GM19395 (cell line): ENCODE measurements at regions not wholly inside any gene's neighbourhood (a gene's known extent, or its start where the extent isn't known, plus 50 kb on each side); places are given as distances from the start of the nearest gene placed in this dataset.

Experiments used
- ATAC-seq: cut with Tn5 transposase; IDR thresholded peaks from one replicate; pipeline ENCODE4 v1.9.1; 2021; ENCODE audit warnings: mild to moderate bottlenecking, moderate library complexity; ENCODE audit not compliant: unreplicated experiment

DNA sequence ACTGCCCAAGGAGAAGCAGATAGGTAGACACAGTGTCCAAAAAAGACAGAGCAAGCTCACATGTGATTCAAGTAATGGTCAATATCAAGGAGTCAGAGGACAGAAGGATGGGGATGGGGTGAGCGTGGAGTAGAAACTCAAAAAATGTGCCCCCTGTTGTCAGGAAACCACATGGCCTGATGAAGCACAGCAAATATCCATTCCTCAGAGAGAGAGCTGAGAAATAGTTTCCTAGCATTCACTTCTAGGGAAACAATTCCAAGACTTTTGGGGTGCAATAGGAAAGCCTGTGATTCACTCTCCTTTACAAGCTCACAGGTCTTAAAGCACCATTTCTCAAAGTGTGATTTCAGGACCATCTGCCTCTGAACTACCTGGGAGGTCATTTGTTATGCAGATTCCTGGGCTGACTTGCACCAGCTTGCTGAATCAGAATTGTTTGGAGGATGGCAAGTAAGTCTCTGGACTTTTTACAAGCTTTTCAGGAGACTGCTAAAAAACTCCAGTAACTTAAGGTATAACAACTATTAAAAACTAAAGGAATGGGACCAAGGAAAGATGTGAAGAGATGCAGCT lies 432.8 kb downstream of the HDGFL1 start:
- ATAC-seq, result no peak

DNA sequence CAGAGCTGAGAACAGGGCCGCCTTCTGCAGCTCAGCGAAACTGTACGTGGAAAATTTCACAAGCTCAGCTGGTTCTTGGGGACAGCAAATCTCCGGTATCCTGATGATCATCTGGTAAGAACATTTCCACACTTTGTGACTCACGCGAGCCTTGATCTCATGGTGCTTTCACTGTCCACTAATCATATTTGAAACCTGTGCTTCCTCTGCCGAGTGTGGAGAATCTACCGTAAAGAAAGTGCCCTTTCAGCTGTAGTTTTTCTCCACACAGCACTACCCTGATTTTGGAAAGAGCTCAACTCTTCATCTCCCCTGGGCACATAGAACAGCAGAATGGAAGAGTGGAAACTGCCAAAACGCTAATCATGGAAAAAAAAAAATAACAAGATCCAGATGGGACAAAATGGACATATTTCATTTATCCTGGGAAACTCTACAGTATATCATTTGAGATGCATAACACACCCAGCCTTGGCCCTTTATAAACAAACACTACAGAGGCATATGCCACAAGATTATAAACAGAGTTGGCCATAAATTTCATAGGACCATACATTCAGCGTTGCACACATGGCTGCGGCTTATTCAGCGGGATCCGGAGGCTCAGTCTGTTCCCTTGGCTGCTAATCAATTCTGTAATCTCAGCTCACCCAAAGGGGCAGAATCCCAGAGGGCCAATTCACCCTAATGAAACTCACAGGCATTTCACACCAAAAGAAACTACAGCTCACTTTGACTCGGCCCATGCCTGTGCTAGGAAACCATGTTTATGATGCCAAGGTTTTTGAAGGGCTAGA lies 434.5 kb downstream of the HDGFL1 start:
- no peak for ATAC-seq

DNA sequence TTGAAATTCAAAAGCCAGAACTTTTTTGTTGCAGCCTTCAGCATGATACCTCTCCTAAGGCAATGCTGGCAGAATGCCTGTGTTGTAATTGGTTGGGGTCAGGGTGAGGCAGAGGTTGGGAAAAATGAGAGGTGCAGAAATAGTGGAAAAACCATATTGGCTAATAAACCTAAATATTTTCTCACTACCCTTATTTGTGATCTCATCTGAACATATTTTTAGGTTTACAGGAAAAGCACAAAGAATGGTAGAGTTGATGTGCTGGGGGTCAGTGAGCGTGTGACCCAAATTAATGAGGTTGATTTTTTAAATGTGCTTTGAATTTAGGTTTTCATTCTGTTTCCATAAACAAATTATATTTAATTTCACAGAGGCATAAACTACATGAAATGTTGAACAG lies 437.3 kb downstream of the HDGFL1 start:
- ATAC-seq, result no peak

DNA sequence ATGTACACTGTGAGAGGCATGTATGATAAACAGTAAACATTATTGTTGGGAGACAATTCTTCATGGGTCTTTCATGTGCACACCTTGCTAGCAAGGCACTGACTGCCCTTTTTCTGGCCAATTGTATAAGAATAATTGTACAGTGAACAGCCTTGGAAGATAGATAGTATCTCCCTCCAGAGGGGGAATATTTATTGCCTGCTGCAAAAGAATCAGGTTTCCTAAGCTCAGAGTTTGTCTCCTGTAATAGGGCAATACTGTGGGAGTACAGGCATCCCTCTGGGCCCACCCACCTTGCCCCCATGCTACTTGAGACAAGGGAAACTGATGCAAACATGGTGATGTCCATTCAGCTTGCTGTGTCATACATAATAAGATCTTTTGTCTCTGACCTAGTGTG lies 442.2 kb downstream of the HDGFL1 start:
- ATAC-seq, result no peak

GRCh38 chr6:23013776-23014175 lies 444.4 kb downstream of the HDGFL1 start:
- ATAC-seq, result no peak

GRCh38 chr6:23016696-23017095 lies 447.3 kb downstream of the HDGFL1 start:
- no peak for ATAC-seq

- no peak for ATAC-seq
Measured at GRCh38 chr6:23021487-23021886, 452.1 kb downstream of the HDGFL1 start.

GRCh38 chr6:23027281-23027680 lies 457.9 kb downstream of the HDGFL1 start:
- no peak for ATAC-seq

GRCh38 chr6:23031986-23032385 lies 462.6 kb downstream of the HDGFL1 start:
- no peak for ATAC-seq

- no peak for ATAC-seq
Measured at GRCh38 chr6:23034926-23035325, 465.6 kb downstream of the HDGFL1 start.

DNA sequence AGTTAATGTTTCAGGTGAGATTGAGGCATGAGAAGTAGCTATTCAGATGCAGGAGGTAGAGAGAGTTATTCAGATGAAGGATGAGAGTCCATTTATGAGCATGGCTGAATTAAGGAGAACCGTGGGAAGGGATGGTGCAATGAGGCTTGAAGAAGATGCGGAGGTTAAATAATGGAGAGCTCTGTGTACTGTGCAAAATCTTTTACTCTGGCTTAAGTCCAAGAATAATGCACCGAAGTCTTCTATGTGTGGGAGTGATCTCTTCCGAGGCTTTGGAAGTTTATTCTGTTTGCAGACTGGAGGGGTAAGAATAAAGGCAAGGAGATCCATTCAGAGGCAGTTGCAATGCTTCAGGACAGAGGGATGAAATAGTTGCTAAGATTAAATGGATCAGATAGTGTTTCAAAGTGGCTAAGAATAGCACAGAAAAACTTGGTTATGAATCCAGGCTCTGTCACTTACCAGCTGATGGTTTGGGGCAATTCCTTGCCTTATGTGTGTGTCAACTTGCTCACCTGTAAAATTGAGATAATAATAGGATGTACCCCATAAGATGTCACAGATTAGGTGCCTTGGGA lies 467.1 kb downstream of the HDGFL1 start:
- ATAC-seq, result no peak

GRCh38 chr6:23040899-23041298 lies 471.5 kb downstream of the HDGFL1 start:
- no peak for ATAC-seq

GRCh38 chr6:23045280-23045679 lies 475.9 kb downstream of the HDGFL1 start:
- no peak for ATAC-seq

GRCh38 chr6:23055523-23055922 lies 486.2 kb downstream of the HDGFL1 start:
- ATAC-seq, result no peak

DNA sequence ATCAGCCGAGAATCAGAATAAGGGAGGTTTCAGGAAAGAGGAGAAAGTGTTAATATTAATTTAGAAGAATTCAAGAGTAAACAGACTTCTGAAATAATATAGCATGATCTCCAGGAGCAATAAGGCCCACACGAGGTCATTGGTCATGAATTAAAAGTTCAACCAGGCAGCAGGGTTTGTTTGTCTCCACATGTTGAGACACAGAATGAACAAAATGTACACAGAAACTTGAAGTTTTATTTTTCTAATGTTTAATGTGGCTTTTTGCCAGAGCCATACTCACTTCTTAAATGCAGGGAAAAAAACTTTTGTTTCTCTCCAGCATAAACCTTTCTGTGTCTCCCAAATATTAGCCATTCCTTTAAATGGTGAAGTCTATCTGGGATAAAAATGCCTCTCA lies 504.5 kb downstream of the HDGFL1 start:
- ATAC-seq, result no peak

DNA sequence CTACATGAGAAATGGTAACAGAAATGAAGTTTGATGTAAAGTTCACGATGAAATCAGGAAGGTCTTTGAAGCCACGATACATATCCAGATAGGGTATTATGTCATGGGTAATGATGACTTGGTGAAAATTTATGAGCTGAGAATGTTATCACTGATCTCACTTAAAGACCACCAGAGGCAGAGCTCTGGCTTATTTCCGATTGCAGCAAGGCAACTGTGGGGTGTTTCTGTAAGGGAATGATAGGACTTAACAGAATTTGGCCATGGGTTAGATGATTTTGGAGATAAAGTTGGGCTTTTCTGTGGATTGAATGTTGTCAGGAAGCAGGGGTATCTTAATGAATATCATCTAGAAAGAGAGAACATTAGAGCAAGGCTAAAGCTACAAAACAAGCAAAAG lies 508.4 kb downstream of the HDGFL1 start:
- ATAC-seq, result no peak

DNA sequence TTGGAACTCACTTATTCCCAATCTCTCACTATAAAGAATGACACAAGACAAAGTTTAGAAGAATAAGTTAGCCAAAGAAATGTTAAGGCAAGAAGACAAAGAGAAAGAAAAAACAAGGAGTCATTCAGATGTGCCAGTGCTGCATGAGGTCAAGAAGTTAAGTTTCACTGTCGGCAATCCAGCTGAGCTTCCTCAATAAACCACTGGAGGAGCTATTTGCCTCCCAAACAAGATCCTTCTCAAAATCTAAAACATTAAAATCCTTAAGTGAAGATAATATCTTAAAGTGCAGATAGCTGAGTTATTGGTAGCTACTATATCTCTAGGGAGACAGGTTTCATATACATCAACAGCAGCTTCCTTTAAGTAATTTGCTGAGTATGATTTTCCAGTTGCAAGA lies 512.3 kb downstream of the HDGFL1 start:
- ATAC-seq, result no peak

DNA sequence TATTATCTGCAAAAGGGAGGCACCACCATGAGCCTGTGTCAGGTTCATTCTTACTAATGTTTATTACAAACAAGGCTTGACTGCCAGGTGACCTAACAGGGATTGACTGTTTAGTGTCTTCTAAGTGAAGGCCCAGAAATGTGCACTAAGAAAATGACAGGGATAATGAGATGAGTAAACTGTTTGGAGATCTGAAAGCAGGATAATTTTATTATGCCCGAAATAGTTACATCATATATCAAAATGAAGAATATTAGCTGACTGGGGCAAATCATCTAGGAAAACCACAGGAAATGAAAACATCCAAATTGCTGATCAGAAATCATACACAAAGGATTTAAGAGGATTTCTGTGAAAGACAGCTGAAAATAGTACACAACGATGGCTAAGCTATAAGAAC lies 516.7 kb downstream of the HDGFL1 start:
- ATAC-seq, result no peak

GRCh38 chr6:23087471-23087870 lies 518.1 kb downstream of the HDGFL1 start:
- no peak for ATAC-seq

GRCh38 chr6:23088761-23089160 lies 519.4 kb downstream of the HDGFL1 start:
- no peak for ATAC-seq

DNA sequence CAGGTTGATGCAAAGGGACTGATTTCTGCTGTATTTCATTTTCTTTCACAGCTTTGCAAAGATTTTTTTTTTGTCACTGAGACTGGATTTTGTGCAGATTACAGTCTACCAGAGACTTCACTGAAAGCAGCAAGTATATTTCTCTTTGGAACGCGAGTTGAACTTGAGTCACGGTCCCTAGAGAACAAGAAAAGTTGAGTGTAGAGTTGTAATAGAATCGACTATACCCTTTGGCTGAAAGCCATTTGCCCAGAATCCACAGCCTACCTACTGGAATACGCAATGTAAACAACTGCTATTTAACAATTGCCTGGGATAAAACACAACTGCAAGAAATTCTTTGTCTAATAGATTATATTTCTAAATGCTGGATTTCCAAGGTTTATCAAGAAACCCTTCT lies 520.6 kb downstream of the HDGFL1 start:
- no peak for ATAC-seq

- ATAC-seq, result no peak
Measured at GRCh38 chr6:23091795-23092194, 522.4 kb downstream of the HDGFL1 start.
